ENCODE measurements at regions not wholly inside any gene's neighbourhood (a gene's known extent, or its start where the extent isn't known, plus 50 kb on each side); places are given as distances from the start of the nearest gene placed in this dataset.

- TF ChIP-seq MXD3 (CRISPR knock-in tag; IDR thresholded peaks at IDR 0.05), result no peak
- TF ChIP-seq CHD4 (IDR thresholded peaks at IDR 0.05; ENCODE audit: borderline replicate concordance, low read length), result no peak
- no peak for TF ChIP-seq PCBP1 (IDR thresholded peaks at IDR 0.05; ENCODE audit: borderline replicate concordance, low read depth, low read length)
- TF ChIP-seq ARNT2 (CRISPR knock-in tag; IDR thresholded peaks at IDR 0.05; ENCODE audit: low read depth), result no peak
- TF ChIP-seq ZXDC (CRISPR knock-in tag; IDR thresholded peaks at IDR 0.05), result no peak
- TF ChIP-seq MED1 (CRISPR knock-in tag; IDR thresholded peaks at IDR 0.05), result no peak
- no peak for TF ChIP-seq WIZ (CRISPR knock-in tag; IDR thresholded peaks at IDR 0.05)
- TF ChIP-seq, protein P1, sequence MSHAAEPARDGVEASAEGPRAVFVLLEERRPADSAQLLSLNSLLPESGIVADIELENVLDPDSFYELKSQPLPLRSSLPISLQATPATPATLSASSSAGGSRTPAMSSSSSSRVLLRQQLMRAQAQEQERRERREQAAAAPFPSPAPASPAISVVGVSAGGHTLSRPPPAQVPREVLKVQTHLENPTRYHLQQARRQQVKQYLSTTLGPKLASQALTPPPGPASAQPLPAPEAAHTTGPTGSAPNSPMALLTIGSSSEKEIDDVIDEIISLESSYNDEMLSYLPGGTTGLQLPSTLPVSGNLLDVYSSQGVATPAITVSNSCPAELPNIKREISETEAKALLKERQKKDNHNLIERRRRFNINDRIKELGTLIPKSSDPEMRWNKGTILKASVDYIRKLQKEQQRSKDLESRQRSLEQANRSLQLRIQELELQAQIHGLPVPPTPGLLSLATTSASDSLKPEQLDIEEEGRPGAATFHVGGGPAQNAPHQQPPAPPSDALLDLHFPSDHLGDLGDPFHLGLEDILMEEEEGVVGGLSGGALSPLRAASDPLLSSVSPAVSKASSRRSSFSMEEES (CRISPR knock-in tag; IDR thresholded peaks at IDR 0.05), result no peak
Observed at GRCh38 chr4:59553063-59553720, 1646.9 kb upstream of the ADGRL3 start (continued).

DNA sequence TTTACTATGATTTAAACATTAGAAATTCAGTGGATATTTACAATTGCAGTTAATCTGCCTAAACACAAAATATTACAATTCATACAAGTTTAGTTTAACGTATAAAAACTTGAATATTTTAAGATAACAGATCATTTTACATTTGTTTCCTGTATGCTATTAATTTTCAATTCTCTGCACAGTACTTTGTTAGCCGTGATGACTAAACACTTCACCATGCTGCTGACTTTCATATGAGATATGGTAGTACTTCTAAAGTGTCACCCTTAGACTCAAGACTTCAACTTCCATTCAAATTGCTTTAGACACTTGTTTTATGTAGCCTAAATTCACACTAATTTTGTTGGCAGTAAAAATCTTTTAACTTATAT, 1646.4 kb upstream of the ADGRL3 start:
- H3K4me1 ChIP-seq (ENCODE audit: insufficient read depth, low read length), result no peaks in the 10 kb centered on the region
- H3K36me3 ChIP-seq (replicated peaks in 1 of 2; ENCODE audit: control insufficient read depth in 1 of 2, insufficient read depth in 2 of 2, low read length in 2 of 2), result no peaks in the 10 kb centered on the region
- H2AFZ ChIP-seq (ENCODE audit: low read length), result no peak overlapping the region
- POLR2A ChIA-PET, result no interaction called here
- no peak overlapping the region for H3K4me3 ChIP-seq (replicated peaks in 1 of 3; ENCODE audit: insufficient read depth in 1 of 3, low read depth in 2 of 3, low read length in 3 of 3)
- no peaks in the 10 kb centered on the region for H4K20me1 ChIP-seq (ENCODE audit: insufficient read depth, low read length)
- no peak overlapping the region for H3K27ac ChIP-seq (ENCODE audit: extremely low read length, insufficient read depth, low read length)
- DNase-seq (ENCODE audit: low spot score), result no peak
- no peaks in the 10 kb centered on the region for H3K27me3 ChIP-seq (ENCODE audit: control insufficient read depth in 1 of 2, insufficient read depth in 2 of 2, low read length in 2 of 2)
- ATAC-seq, result no peak
- in situ Hi-C loops (cut with HindIII; ENCODE audit: extremely low pct_ligation_motif_present, low pct_unique_long_range_greater_than_20kb), result no loop called here
- WGBS (ENCODE audit: low lambda C conversion rate), result 5% methylated on average over 2 of the region's 2 CpGs
- 0 out of 2 replicates have a peak overlapping the region, but pooled peaks have one; percentile 7 for H3K4me2 ChIP-seq (ENCODE audit: low read depth, low read length)
- BruUV-seq (replicated peaks), result no TSS peak
- intact Hi-C loops (cut with micrococcal nuclease; ENCODE audit: unreplicated experiment), result no loop called here
- CTCF ChIA-PET (ENCODE audit: low intra/inter-chr PET ratio, low total read pairs), result no interaction called here
- H3K9ac ChIP-seq (ENCODE audit: insufficient read depth, low read depth, low read length), result no peak overlapping the region
- no peak for FAIRE-seq
- no peaks in the 10 kb centered on the region for H3K79me2 ChIP-seq (ENCODE audit: insufficient read depth, low read length)
- H3K9me3 ChIP-seq (ENCODE audit: low read length), result no peaks in the 10 kb centered on the region
- TF ChIP-seq ZNF816 (CRISPR knock-in tag; IDR thresholded peaks at IDR 0.05; ENCODE audit: borderline replicate concordance) (no peak), ZIK1 (CRISPR knock-in tag; IDR thresholded peaks at IDR 0.05; ENCODE audit: borderline replicate concordance, low read depth) (no peak), ELF3 (CRISPR knock-in tag; IDR thresholded peaks at IDR 0.05) (no peak), ISX (CRISPR knock-in tag; conservative IDR thresholded peaks at IDR 0.05) (no peak), ZFP90 (CRISPR knock-in tag; IDR thresholded peaks at IDR 0.05; ENCODE audit: borderline replicate concordance) (no peak), ZNF629 (CRISPR knock-in tag; conservative IDR thresholded peaks at IDR 0.05) (no peak), PITX1 (CRISPR knock-in tag; IDR thresholded peaks at IDR 0.05) (no peak), ZNF329 (CRISPR knock-in tag; IDR thresholded peaks at IDR 0.05; ENCODE audit: low read depth) (no peak), ZNF414 (CRISPR knock-in tag; IDR thresholded peaks at IDR 0.05) (no peak), ZBTB3 (CRISPR knock-in tag; IDR thresholded peaks at IDR 0.05; ENCODE audit: borderline replicate concordance, low read depth) (no peak), HOXA7 (CRISPR knock-in tag; IDR thresholded peaks at IDR 0.05) (no peak), ZNF441 (CRISPR knock-in tag; IDR thresholded peaks at IDR 0.05; ENCODE audit: borderline replicate concordance) (no peak)
